Stomach (tissue), 4 donors: ENCODE measurements at regions not wholly inside any gene's neighbourhood (a gene's known extent, or its start where the extent isn't known, plus 50 kb on each side); places are given as distances from the start of the nearest gene placed in this dataset.

Experiments
- EP300 ChIP-seq: sonication (generic); formaldehyde crosslinking; IDR thresholded peaks from one replicate; pipeline ENCODE4 v1.6.1; 2017; ENCODE audit warnings: antibody characterized with exemption
- POLR2A ChIP-seq, 4 donors: fragments of 450-650 bp; IDR thresholded peaks; one replicate each; pipeline ENCODE4 v1.6.1; 2016; ENCODE audit warnings: antibody characterized with exemption in 4 of 4, control low read depth in 2 of 4, mild to moderate bottlenecking in 1 of 4, moderate library complexity in 1 of 4
- TF ChIP-seq, protein P1 (sequence below), 7 experiments: fragments of 450-650 bp in 4 of 7; fragments of 200-600 bp in 3 of 7; sonication (generic) in 3 of 7; IDR thresholded peaks; one replicate each; pipeline ENCODE4 v1.5.1; 2016 to 2019; ENCODE audit warnings: antibody characterized with exemption in 7 of 7, control low read depth in 2 of 7, mild to moderate bottlenecking in 1 of 7

GRCh38 chr3:153762411-153763235 is 358.6 kb upstream of the ARHGEF26 start:
- TF ChIP-seq, protein P1, sequence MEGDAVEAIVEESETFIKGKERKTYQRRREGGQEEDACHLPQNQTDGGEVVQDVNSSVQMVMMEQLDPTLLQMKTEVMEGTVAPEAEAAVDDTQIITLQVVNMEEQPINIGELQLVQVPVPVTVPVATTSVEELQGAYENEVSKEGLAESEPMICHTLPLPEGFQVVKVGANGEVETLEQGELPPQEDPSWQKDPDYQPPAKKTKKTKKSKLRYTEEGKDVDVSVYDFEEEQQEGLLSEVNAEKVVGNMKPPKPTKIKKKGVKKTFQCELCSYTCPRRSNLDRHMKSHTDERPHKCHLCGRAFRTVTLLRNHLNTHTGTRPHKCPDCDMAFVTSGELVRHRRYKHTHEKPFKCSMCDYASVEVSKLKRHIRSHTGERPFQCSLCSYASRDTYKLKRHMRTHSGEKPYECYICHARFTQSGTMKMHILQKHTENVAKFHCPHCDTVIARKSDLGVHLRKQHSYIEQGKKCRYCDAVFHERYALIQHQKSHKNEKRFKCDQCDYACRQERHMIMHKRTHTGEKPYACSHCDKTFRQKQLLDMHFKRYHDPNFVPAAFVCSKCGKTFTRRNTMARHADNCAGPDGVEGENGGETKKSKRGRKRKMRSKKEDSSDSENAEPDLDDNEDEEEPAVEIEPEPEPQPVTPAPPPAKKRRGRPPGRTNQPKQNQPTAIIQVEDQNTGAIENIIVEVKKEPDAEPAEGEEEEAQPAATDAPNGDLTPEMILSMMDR (IDR thresholded peaks at IDR 0.05): no peak
- TF ChIP-seq EP300 (no peak), POLR2A (IDR thresholded peaks at IDR 0.05) (no peak)
